ENCODE measurements at regions not wholly inside any gene's neighbourhood (a gene's known extent, or its start where the extent isn't known, plus 50 kb on each side); places are given as distances from the start of the nearest gene placed in this dataset.

GRCh38 chr6:79330704-79331103 lies 96.2 kb upstream of the HMGN3 start:
- no peak overlapping the region for H3K4me3 Mint-ChIP-seq
- no peaks in the 10 kb centered on the region for H3K9me3 Mint-ChIP-seq
- H3K36me3 Mint-ChIP-seq (ENCODE audit: low read depth), result no peaks in the 10 kb centered on the region
- no peak overlapping the region for H3K27ac Mint-ChIP-seq
- ChIA-PET CTCF (no interaction called here), POLR2A (no interaction called here)
- DNase-seq, result no peak
- peaks cover 6% of the 10 kb centered on the region for H3K4me1 Mint-ChIP-seq
- H3K27me3 Mint-ChIP-seq, result peaks cover 3% of the 10 kb centered on the region

- Mint-ChIP-seq H3K27me3 (no peaks in the 10 kb centered on the region), H3K9me3 (no peaks in the 10 kb centered on the region), H3K36me3 (ENCODE audit: low read depth) (no peaks in the 10 kb centered on the region), H3K27ac (no peak overlapping the region), H3K4me1 (no peaks in the 10 kb centered on the region), H3K4me3 (no peak overlapping the region)
- POLR2A ChIA-PET, result no interaction called here
- DNase-seq, result no peak
- CTCF ChIA-PET, result no interaction called here
These were observed 78.8 kb upstream of the HMGN3 start for GRCh38 chr6:79313254-79313653.

- ChIA-PET POLR2A (no interaction called here), CTCF (no interaction called here)
- H3K4me1 Mint-ChIP-seq, result no peaks in the 10 kb centered on the region
- no peaks in the 10 kb centered on the region for H3K36me3 Mint-ChIP-seq (ENCODE audit: low read depth)
- H3K27ac Mint-ChIP-seq, result no peak overlapping the region
- H3K9me3 Mint-ChIP-seq, result no peaks in the 10 kb centered on the region
- no peak overlapping the region for H3K4me3 Mint-ChIP-seq
- no peak for DNase-seq
- peaks cover 4% of the 10 kb centered on the region for H3K27me3 Mint-ChIP-seq
These were observed 73.0 kb upstream of the HMGN3 start for GRCh38 chr6:79307321-79308036.

GRCh38 chr6:79305020-79305419 lies 70.5 kb upstream of the HMGN3 start:
- POLR2A ChIA-PET, result no interaction called here
- Mint-ChIP-seq H3K27ac (no peak overlapping the region), H3K4me3 (no peak overlapping the region), H3K4me1 (no peaks in the 10 kb centered on the region), H3K9me3 (no peaks in the 10 kb centered on the region), H3K27me3 (peaks cover 4% of the 10 kb centered on the region), H3K36me3 (ENCODE audit: low read depth) (no peaks in the 10 kb centered on the region)
- CTCF ChIA-PET, result no interaction called here
- DNase-seq, result no peak

- Mint-ChIP-seq H3K27me3 (peaks cover 4% of the 10 kb centered on the region), H3K27ac (no peak overlapping the region), H3K9me3 (no peaks in the 10 kb centered on the region), H3K36me3 (ENCODE audit: low read depth) (no peaks in the 10 kb centered on the region), H3K4me3 (no peak overlapping the region), H3K4me1 (no peaks in the 10 kb centered on the region)
- ChIA-PET CTCF (no interaction called here), POLR2A (interaction anchor here (0.6 kb wide), 1 partner anchor 927 kb away, joined by 4 read pairs; no protein-coding TSS in a partner anchor)
- no peak for DNase-seq
These were observed 67.9 kb upstream of the HMGN3 start for GRCh38 chr6:79302341-79302740.

- ChIA-PET CTCF (no interaction called here), POLR2A (no interaction called here)
- DNase-seq, result no peak
- no peak overlapping the region for H3K4me3 Mint-ChIP-seq
- H3K36me3 Mint-ChIP-seq (ENCODE audit: low read depth), result no peaks in the 10 kb centered on the region
- no peaks in the 10 kb centered on the region for H3K4me1 Mint-ChIP-seq
- H3K9me3 Mint-ChIP-seq, result no peaks in the 10 kb centered on the region
- peaks cover 4% of the 10 kb centered on the region for H3K27me3 Mint-ChIP-seq
- H3K27ac Mint-ChIP-seq, result no peak overlapping the region
These were observed 66.8 kb upstream of the HMGN3 start for GRCh38 chr6:79301290-79301689.

GRCh38 chr6:79296211-79296610 lies 61.7 kb upstream of the HMGN3 start:
- DNase-seq, result no peak
- Mint-ChIP-seq H3K36me3 (ENCODE audit: low read depth) (no peaks in the 10 kb centered on the region), H3K27me3 (no peaks in the 10 kb centered on the region), H3K9me3 (no peaks in the 10 kb centered on the region), H3K4me3 (no peak overlapping the region), H3K4me1 (no peaks in the 10 kb centered on the region), H3K27ac (no peak overlapping the region)
- POLR2A ChIA-PET, result no interaction called here
- CTCF ChIA-PET, result no interaction called here
